ENCODE measurements at regions not wholly inside any gene's neighbourhood (a gene's known extent, or its start where the extent isn't known, plus 50 kb on each side); places are given as distances from the start of the nearest gene placed in this dataset.

DNA sequence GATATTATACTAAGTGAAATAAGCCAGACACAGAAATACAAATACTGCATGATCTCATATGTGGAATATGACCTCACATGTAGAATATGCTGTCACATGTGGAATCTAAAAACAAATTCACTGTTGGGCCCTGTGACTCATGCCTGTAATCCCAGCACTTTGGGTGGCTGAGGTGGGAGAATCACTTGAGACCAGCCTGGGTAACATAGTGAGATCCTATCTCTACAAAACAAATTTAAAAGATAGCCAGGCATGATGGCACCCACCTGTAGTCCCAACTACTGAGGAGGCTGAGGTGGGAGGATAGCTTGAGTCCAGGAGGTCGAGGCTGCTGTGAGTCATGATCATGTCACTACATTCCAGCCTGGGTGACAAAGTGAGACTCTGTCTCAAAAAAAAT lies 160.3 kb downstream of the PTEN start:
- Mint-ChIP-seq H3K4me3 (ENCODE audit: low read depth, unreplicated experiment) (no peak overlapping the region), H3K36me3 (ENCODE audit: insufficient read depth, unreplicated experiment) (no peaks in the 10 kb centered on the region), H3K9me3 (ENCODE audit: low read depth, unreplicated experiment) (no peaks in the 10 kb centered on the region), H3K27me3 (ENCODE audit: unreplicated experiment) (no peaks in the 10 kb centered on the region), H3K4me1 (ENCODE audit: low read depth, unreplicated experiment) (peaks cover 8% of the 10 kb centered on the region), H3K27ac (ENCODE audit: unreplicated experiment) (no peak overlapping the region)
- TF ChIP-seq, protein P1, sequence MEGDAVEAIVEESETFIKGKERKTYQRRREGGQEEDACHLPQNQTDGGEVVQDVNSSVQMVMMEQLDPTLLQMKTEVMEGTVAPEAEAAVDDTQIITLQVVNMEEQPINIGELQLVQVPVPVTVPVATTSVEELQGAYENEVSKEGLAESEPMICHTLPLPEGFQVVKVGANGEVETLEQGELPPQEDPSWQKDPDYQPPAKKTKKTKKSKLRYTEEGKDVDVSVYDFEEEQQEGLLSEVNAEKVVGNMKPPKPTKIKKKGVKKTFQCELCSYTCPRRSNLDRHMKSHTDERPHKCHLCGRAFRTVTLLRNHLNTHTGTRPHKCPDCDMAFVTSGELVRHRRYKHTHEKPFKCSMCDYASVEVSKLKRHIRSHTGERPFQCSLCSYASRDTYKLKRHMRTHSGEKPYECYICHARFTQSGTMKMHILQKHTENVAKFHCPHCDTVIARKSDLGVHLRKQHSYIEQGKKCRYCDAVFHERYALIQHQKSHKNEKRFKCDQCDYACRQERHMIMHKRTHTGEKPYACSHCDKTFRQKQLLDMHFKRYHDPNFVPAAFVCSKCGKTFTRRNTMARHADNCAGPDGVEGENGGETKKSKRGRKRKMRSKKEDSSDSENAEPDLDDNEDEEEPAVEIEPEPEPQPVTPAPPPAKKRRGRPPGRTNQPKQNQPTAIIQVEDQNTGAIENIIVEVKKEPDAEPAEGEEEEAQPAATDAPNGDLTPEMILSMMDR (IDR thresholded peaks at IDR 0.05; ENCODE audit: unreplicated experiment) = no peak
- CTCF ChIA-PET = no interaction called here
- no TSS peak for BruUV-seq (replicated peaks)
- DNase-seq = no peak
- intact Hi-C loops (cut with micrococcal nuclease; ENCODE audit: unreplicated experiment) = no loop called here

DNA sequence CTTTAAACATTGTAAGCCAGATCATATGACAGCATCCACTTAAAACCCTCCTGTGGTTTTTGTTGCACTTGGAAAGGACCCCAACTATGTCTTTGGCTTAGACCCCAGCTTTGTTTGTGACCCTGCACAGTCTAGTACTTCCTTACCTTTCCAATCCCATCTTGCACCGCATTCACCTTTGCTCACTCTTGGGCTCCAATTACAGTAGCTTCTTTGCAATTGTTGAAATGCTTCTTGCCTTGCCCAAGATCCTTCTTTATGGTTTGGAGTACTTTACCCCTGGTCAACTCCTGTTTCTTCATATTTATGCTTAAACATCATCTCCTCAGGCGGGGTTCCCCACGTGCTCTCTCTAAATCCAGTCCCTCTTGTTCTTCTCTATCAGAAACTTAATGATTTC lies 162.6 kb downstream of the PTEN start:
- Mint-ChIP-seq H3K36me3 (ENCODE audit: insufficient read depth, unreplicated experiment) (no peaks in the 10 kb centered on the region), H3K4me1 (ENCODE audit: low read depth, unreplicated experiment) (peaks cover 8% of the 10 kb centered on the region), H3K27me3 (ENCODE audit: unreplicated experiment) (no peaks in the 10 kb centered on the region), H3K27ac (ENCODE audit: unreplicated experiment) (no peak overlapping the region), H3K4me3 (ENCODE audit: low read depth, unreplicated experiment) (no peak overlapping the region), H3K9me3 (ENCODE audit: low read depth, unreplicated experiment) (no peaks in the 10 kb centered on the region)
- TF ChIP-seq, protein P1 (IDR thresholded peaks at IDR 0.05; ENCODE audit: unreplicated experiment) = no peak
- BruUV-seq (replicated peaks) = no TSS peak
- DNase-seq = no peak
- CTCF ChIA-PET = no interaction called here
- intact Hi-C loops (cut with micrococcal nuclease; ENCODE audit: unreplicated experiment) = no loop called here

DNA sequence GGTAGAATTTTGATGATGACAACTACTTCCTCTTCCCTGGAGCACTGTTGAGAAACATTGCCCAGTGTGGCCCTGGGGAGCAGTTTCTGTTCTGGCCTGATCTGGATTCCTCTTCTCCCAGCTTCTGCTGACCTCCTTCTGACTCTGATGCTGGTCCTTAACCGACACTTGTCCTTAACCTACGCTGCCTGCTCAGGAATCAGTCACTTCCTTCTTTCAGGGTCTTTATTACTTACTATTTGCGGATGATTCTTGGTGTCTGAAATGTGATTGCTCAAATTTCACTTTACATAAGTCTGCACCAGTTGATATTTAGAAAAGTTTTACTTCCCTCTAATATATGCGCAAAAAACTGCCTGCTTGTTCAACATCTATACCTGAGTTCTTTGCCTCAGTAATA lies 164.1 kb downstream of the PTEN start:
- peaks cover 8% of the 10 kb centered on the region for H3K4me1 Mint-ChIP-seq (ENCODE audit: low read depth, unreplicated experiment)
- intact Hi-C loops (cut with micrococcal nuclease; ENCODE audit: unreplicated experiment) = no loop called here
- no peaks in the 10 kb centered on the region for H3K27me3 Mint-ChIP-seq (ENCODE audit: unreplicated experiment)
- H3K27ac Mint-ChIP-seq (ENCODE audit: unreplicated experiment) = no peak overlapping the region
- H3K4me3 Mint-ChIP-seq (ENCODE audit: low read depth, unreplicated experiment) = no peak overlapping the region
- H3K36me3 Mint-ChIP-seq (ENCODE audit: insufficient read depth, unreplicated experiment) = no peaks in the 10 kb centered on the region
- TF ChIP-seq, protein P1 (IDR thresholded peaks at IDR 0.05; ENCODE audit: unreplicated experiment) = no peak
- H3K9me3 Mint-ChIP-seq (ENCODE audit: low read depth, unreplicated experiment) = no peaks in the 10 kb centered on the region
- DNase-seq = no peak
- CTCF ChIA-PET = no interaction called here
- no TSS peak for BruUV-seq (replicated peaks)

DNA sequence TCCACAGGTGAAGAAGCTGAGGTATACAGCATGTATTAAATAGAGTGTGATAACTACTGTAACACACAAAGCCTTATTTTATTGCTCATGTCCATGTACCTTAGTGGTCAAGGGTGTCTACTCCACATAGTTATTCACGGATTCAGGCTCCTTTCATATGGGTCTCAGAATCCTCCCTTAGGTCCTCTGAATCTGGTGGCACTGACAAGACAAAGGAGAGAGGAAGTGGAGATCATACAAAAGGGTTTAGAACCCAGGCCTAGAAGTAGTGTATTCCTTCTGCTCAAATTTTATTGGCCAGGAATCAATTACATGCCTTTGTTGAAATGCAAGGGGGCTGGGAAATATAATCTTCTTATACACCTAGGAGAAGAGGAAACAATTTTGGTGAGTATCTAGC lies 164.6 kb downstream of the PTEN start:
- H3K36me3 Mint-ChIP-seq (ENCODE audit: insufficient read depth, unreplicated experiment) = no peaks in the 10 kb centered on the region
- TF ChIP-seq, protein P1 (IDR thresholded peaks at IDR 0.05; ENCODE audit: unreplicated experiment) = no peak
- no peak overlapping the region for H3K27ac Mint-ChIP-seq (ENCODE audit: unreplicated experiment)
- no peak overlapping the region for H3K4me3 Mint-ChIP-seq (ENCODE audit: low read depth, unreplicated experiment)
- CTCF ChIA-PET = no interaction called here
- no peaks in the 10 kb centered on the region for H3K27me3 Mint-ChIP-seq (ENCODE audit: unreplicated experiment)
- intact Hi-C loops (cut with micrococcal nuclease; ENCODE audit: unreplicated experiment) = no loop called here
- no peaks in the 10 kb centered on the region for H3K9me3 Mint-ChIP-seq (ENCODE audit: low read depth, unreplicated experiment)
- H3K4me1 Mint-ChIP-seq (ENCODE audit: low read depth, unreplicated experiment) = peaks cover 8% of the 10 kb centered on the region
- DNase-seq = no peak
- BruUV-seq (replicated peaks) = no TSS peak

DNA sequence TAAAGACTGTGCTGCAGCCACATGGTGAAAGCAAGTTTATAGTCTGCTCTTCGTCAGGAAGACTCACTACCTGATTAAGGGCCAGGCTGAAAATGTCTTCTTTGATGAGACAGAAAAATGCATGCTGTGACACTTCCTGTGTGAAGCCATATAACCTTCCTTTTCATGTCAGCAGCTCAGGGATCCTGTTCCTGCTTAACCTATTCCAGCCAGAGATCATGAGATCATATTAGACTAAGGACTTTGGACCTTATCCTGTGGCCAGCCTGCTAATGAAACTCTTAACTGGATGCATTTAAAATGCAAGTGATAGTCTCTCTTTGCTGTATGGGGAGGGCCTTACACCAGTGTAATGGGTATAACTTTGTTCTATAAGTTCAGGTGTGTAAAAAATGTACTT lies 165.2 kb downstream of the PTEN start:
- H3K36me3 Mint-ChIP-seq (ENCODE audit: insufficient read depth, unreplicated experiment) = no peaks in the 10 kb centered on the region
- no peaks in the 10 kb centered on the region for H3K9me3 Mint-ChIP-seq (ENCODE audit: low read depth, unreplicated experiment)
- CTCF ChIA-PET = no interaction called here
- DNase-seq = no peak
- intact Hi-C loops (cut with micrococcal nuclease; ENCODE audit: unreplicated experiment) = no loop called here
- no peak overlapping the region for H3K27ac Mint-ChIP-seq (ENCODE audit: unreplicated experiment)
- no TSS peak for BruUV-seq (replicated peaks)
- no peak overlapping the region for H3K4me3 Mint-ChIP-seq (ENCODE audit: low read depth, unreplicated experiment)
- peaks cover 8% of the 10 kb centered on the region for H3K4me1 Mint-ChIP-seq (ENCODE audit: low read depth, unreplicated experiment)
- no peaks in the 10 kb centered on the region for H3K27me3 Mint-ChIP-seq (ENCODE audit: unreplicated experiment)
- TF ChIP-seq, protein P1 (IDR thresholded peaks at IDR 0.05; ENCODE audit: unreplicated experiment) = no peak

Measured in Calu3 (cell line).